ENCODE measurements at regions not wholly inside any gene's neighbourhood (a gene's known extent, or its start where the extent isn't known, plus 50 kb on each side); places are given as distances from the start of the nearest gene placed in this dataset.

GRCh38 chr18:53739700-53740099, 484.8 kb downstream of the MBD2 start:
- Mint-ChIP-seq H3K36me3 (ENCODE audit: low read depth) (no peaks in the 10 kb centered on the region), H3K27ac (no peak overlapping the region), H3K4me1 (no peaks in the 10 kb centered on the region), H3K4me3 (no peak overlapping the region), H3K27me3 (no peaks in the 10 kb centered on the region), H3K9me3 (ENCODE audit: low read depth) (peaks cover 6% of the 10 kb centered on the region)
- ATAC-seq: no peak
- DNase-seq: no peak
- intact Hi-C loops (cut with DNase I, micrococcal nuclease): no loop called here
- ChIA-PET POLR2A (no interaction called here), CTCF (no interaction called here)

GRCh38 chr18:53735526-53735925, 488.9 kb downstream of the MBD2 start:
- DNase-seq: no peak
- intact Hi-C loops (cut with DNase I, micrococcal nuclease): no loop called here
- Mint-ChIP-seq H3K27ac (no peak overlapping the region), H3K9me3 (ENCODE audit: low read depth) (peaks cover 8% of the 10 kb centered on the region), H3K36me3 (ENCODE audit: low read depth) (no peaks in the 10 kb centered on the region), H3K4me1 (no peaks in the 10 kb centered on the region), H3K4me3 (no peak overlapping the region), H3K27me3 (no peaks in the 10 kb centered on the region)
- ChIA-PET POLR2A (no interaction called here), CTCF (no interaction called here)
- ATAC-seq: no peak

- CTCF ChIA-PET: no interaction called here
- Mint-ChIP-seq H3K4me1 (no peaks in the 10 kb centered on the region), H3K36me3 (ENCODE audit: low read depth) (no peaks in the 10 kb centered on the region), H3K9me3 (ENCODE audit: low read depth) (no peaks in the 10 kb centered on the region), H3K4me3 (no peak overlapping the region), H3K27me3 (no peaks in the 10 kb centered on the region), H3K27ac (no peak overlapping the region)
- POLR2A ChIA-PET: no interaction called here
- ATAC-seq (no peak), DNase-seq (no peak)
- intact Hi-C loops (cut with DNase I, micrococcal nuclease): no loop called here
Observed at GRCh38 chr18:53715243-53715853, 509.1 kb downstream of the MBD2 start.

- ATAC-seq (no peak), DNase-seq (no peak)
- ChIA-PET CTCF (no interaction called here), POLR2A (no interaction called here)
- Mint-ChIP-seq H3K27me3 (no peaks in the 10 kb centered on the region), H3K36me3 (ENCODE audit: low read depth) (no peaks in the 10 kb centered on the region), H3K27ac (no peak overlapping the region), H3K4me1 (no peaks in the 10 kb centered on the region), H3K9me3 (ENCODE audit: low read depth) (no peaks in the 10 kb centered on the region), H3K4me3 (no peak overlapping the region)
- intact Hi-C loops (cut with DNase I, micrococcal nuclease): no loop called here
Observed at GRCh38 chr18:53710080-53710479, 514.4 kb downstream of the MBD2 start.

GRCh38 chr18:53702480-53702879, 522.0 kb downstream of the MBD2 start:
- H3K4me1 Mint-ChIP-seq: no peaks in the 10 kb centered on the region
- H3K27me3 Mint-ChIP-seq: no peaks in the 10 kb centered on the region
- CTCF ChIA-PET: no interaction called here
- intact Hi-C loops (cut with DNase I, micrococcal nuclease): no loop called here
- POLR2A ChIA-PET: no interaction called here
- H3K9me3 Mint-ChIP-seq (ENCODE audit: low read depth): no peaks in the 10 kb centered on the region
- no peak for ATAC-seq
- H3K36me3 Mint-ChIP-seq (ENCODE audit: low read depth): no peaks in the 10 kb centered on the region
- no peak overlapping the region for H3K27ac Mint-ChIP-seq
- H3K4me3 Mint-ChIP-seq: no peak overlapping the region
- DNase-seq: no peak

GRCh38 chr18:53701697-53702096, 522.8 kb downstream of the MBD2 start:
- ATAC-seq (no peak), DNase-seq (no peak)
- no peak overlapping the region for H3K4me3 Mint-ChIP-seq
- intact Hi-C loops (cut with DNase I, micrococcal nuclease): no loop called here
- ChIA-PET POLR2A (no interaction called here), CTCF (no interaction called here)
- H3K4me1 Mint-ChIP-seq: no peaks in the 10 kb centered on the region
- H3K9me3 Mint-ChIP-seq (ENCODE audit: low read depth): no peaks in the 10 kb centered on the region
- H3K27ac Mint-ChIP-seq: no peak overlapping the region
- H3K36me3 Mint-ChIP-seq (ENCODE audit: low read depth): no peaks in the 10 kb centered on the region
- peaks cover under 1% of the 10 kb centered on the region for H3K27me3 Mint-ChIP-seq

- ATAC-seq (no peak), DNase-seq (peak; percentile 14)
- Mint-ChIP-seq H3K9me3 (ENCODE audit: low read depth) (no peaks in the 10 kb centered on the region), H3K36me3 (ENCODE audit: low read depth) (no peaks in the 10 kb centered on the region), H3K27me3 (peaks cover 3% of the 10 kb centered on the region), H3K4me1 (no peaks in the 10 kb centered on the region), H3K27ac (no peak overlapping the region), H3K4me3 (no peak overlapping the region)
- ChIA-PET CTCF (interaction anchor here (0.8 to 1.6 kb wide), 2 partner anchors 30 to 421 kb away, joined by 3 to 5 read pairs; no protein-coding TSS in a partner anchor), POLR2A (no interaction called here)
- intact Hi-C loops (cut with DNase I, micrococcal nuclease): loop anchor here (2.0 kb wide), 1 partner anchor 420 kb away; no protein-coding TSS in a partner anchor
Observed at GRCh38 chr18:53698907-53699306, 525.6 kb downstream of the MBD2 start.

- H3K27ac Mint-ChIP-seq: no peak overlapping the region
- CTCF ChIA-PET: no interaction called here
- DNase-seq (no peak), ATAC-seq (no peak)
- no peak overlapping the region for H3K4me3 Mint-ChIP-seq
- no peaks in the 10 kb centered on the region for H3K4me1 Mint-ChIP-seq
- no peaks in the 10 kb centered on the region for H3K27me3 Mint-ChIP-seq
- intact Hi-C loops (cut with DNase I, micrococcal nuclease): no loop called here
- peaks cover 2% of the 10 kb centered on the region for H3K9me3 Mint-ChIP-seq (ENCODE audit: low read depth)
- POLR2A ChIA-PET: no interaction called here
- H3K36me3 Mint-ChIP-seq (ENCODE audit: low read depth): no peaks in the 10 kb centered on the region
Observed at GRCh38 chr18:53689886-53690285, 534.6 kb downstream of the MBD2 start.

GRCh38 chr18:53686965-53687364, 537.5 kb downstream of the MBD2 start:
- no peaks in the 10 kb centered on the region for H3K36me3 Mint-ChIP-seq (ENCODE audit: low read depth)
- ATAC-seq: no peak
- H3K9me3 Mint-ChIP-seq (ENCODE audit: low read depth): no peaks in the 10 kb centered on the region
- CTCF ChIA-PET: no interaction called here
- H3K27me3 Mint-ChIP-seq: no peaks in the 10 kb centered on the region
- H3K4me1 Mint-ChIP-seq: no peaks in the 10 kb centered on the region
- intact Hi-C loops (cut with DNase I, micrococcal nuclease): no loop called here
- DNase-seq: no peak
- POLR2A ChIA-PET: no interaction called here
- H3K4me3 Mint-ChIP-seq: no peak overlapping the region
- H3K27ac Mint-ChIP-seq: no peak overlapping the region

GRCh38 chr18:53682796-53683195, 541.7 kb downstream of the MBD2 start:
- no peaks in the 10 kb centered on the region for H3K36me3 Mint-ChIP-seq (ENCODE audit: low read depth)
- ChIA-PET POLR2A (no interaction called here), CTCF (interaction anchor here (0.5 kb wide), 1 partner anchor 765 kb away, joined by 3 read pairs; no protein-coding TSS in a partner anchor)
- DNase-seq (no peak), ATAC-seq (no peak)
- H3K27ac Mint-ChIP-seq: no peak overlapping the region
- no peaks in the 10 kb centered on the region for H3K27me3 Mint-ChIP-seq
- no peaks in the 10 kb centered on the region for H3K9me3 Mint-ChIP-seq (ENCODE audit: low read depth)
- H3K4me3 Mint-ChIP-seq: no peak overlapping the region
- no peaks in the 10 kb centered on the region for H3K4me1 Mint-ChIP-seq
- intact Hi-C loops (cut with DNase I, micrococcal nuclease): no loop called here

GRCh38 chr18:53677480-53677879, 547.0 kb downstream of the MBD2 start:
- ChIA-PET POLR2A (no interaction called here), CTCF (no interaction called here)
- H3K4me1 Mint-ChIP-seq: no peaks in the 10 kb centered on the region
- H3K4me3 Mint-ChIP-seq: no peak overlapping the region
- intact Hi-C loops (cut with DNase I, micrococcal nuclease): no loop called here
- H3K36me3 Mint-ChIP-seq (ENCODE audit: low read depth): no peaks in the 10 kb centered on the region
- no peak overlapping the region for H3K27ac Mint-ChIP-seq
- no peak for DNase-seq
- no peaks in the 10 kb centered on the region for H3K27me3 Mint-ChIP-seq
- no peak for ATAC-seq
- no peaks in the 10 kb centered on the region for H3K9me3 Mint-ChIP-seq (ENCODE audit: low read depth)

GRCh38 chr18:53665701-53666100, 558.8 kb downstream of the MBD2 start:
- no peaks in the 10 kb centered on the region for H3K27me3 Mint-ChIP-seq
- no peaks in the 10 kb centered on the region for H3K36me3 Mint-ChIP-seq (ENCODE audit: low read depth)
- H3K4me3 Mint-ChIP-seq: no peak overlapping the region
- POLR2A ChIA-PET: no interaction called here
- no peak overlapping the region for H3K27ac Mint-ChIP-seq
- intact Hi-C loops (cut with DNase I, micrococcal nuclease): no loop called here
- no peaks in the 10 kb centered on the region for H3K4me1 Mint-ChIP-seq
- no peak for ATAC-seq
- DNase-seq: no peak
- peaks cover 14% of the 10 kb centered on the region for H3K9me3 Mint-ChIP-seq (ENCODE audit: low read depth)
- CTCF ChIA-PET: interaction anchor here (0.5 kb wide), 1 partner anchor 15 kb away, joined by 3 read pairs; no protein-coding TSS in a partner anchor

- Mint-ChIP-seq H3K4me3 (no peak overlapping the region), H3K9me3 (ENCODE audit: low read depth) (peaks cover 14% of the 10 kb centered on the region), H3K27ac (no peak overlapping the region), H3K27me3 (no peaks in the 10 kb centered on the region), H3K36me3 (ENCODE audit: low read depth) (no peaks in the 10 kb centered on the region), H3K4me1 (no peaks in the 10 kb centered on the region)
- intact Hi-C loops (cut with DNase I, micrococcal nuclease): no loop called here
- no peak for ATAC-seq
- ChIA-PET POLR2A (no interaction called here), CTCF (no interaction called here)
- DNase-seq: no peak
Observed at GRCh38 chr18:53664575-53664974, 559.9 kb downstream of the MBD2 start.
